ENCODE measurements at regions not wholly inside any gene's neighbourhood (a gene's known extent, or its start where the extent isn't known, plus 50 kb on each side); places are given as distances from the start of the nearest gene placed in this dataset.

GRCh38 chr3:134079761-134080160 lies 50.0 kb upstream of the SLCO2A1 start:
- TF ChIP-seq POLR2A (IDR thresholded peaks at IDR 0.05) (no peak), CTCF (IDR thresholded peaks at IDR 0.05) (no peak)
